Ovary (tissue), 7 donors: ENCODE measurements at regions not wholly inside any gene's neighbourhood (a gene's known extent, or its start where the extent isn't known, plus 50 kb on each side); places are given as distances from the start of the nearest gene placed in this dataset.

Experiments used
- DNase-seq, 5 donors: peaks; one replicate each; pipeline ENCODE4 v3.0.0-alpha.2; 2019 to 2020
- H3K27ac ChIP-seq, 2 donors: fragments of 200-600 bp; one replicate each; pipeline versions ENCODE4 v1.5.1 to v1.8.0; 2019 to 2022
- H3K27me3 ChIP-seq: fragments of 200-600 bp; one replicate; pipeline ENCODE4 v1.8.0; 2022
- H3K36me3 ChIP-seq: fragments of 200-600 bp; sonication (generic); one replicate; pipeline ENCODE4 v1.5.1; 2019
- H3K4me1 ChIP-seq: one replicate; pipeline ENCODE4 v1.8.1; 2013; ENCODE audit warnings: mild to moderate bottlenecking, moderate library complexity; ENCODE audit not compliant: insufficient read depth
- H3K4me3 ChIP-seq: fragments of 200-600 bp; sonication (generic); one replicate; pipeline ENCODE4 v1.5.1; 2017
- H3K9me3 ChIP-seq, 2 donors: fragments of 200-600 bp in 1 of 2; sonication (generic) in 1 of 2; one replicate each; pipeline versions ENCODE4 v1.5.1 to v1.8.1; 2013 to 2019; ENCODE audit warnings: mild to moderate bottlenecking in 1 of 2, moderate library complexity in 1 of 2
- CTCF ChIP-seq, 3 donors: fragments of 450-650 bp in 2 of 3; fragments of 200-600 bp in 1 of 3; IDR thresholded peaks; one replicate each; pipeline versions ENCODE4 v1.5.1 to v1.8.0; 2016 to 2022; ENCODE audit warnings: antibody characterized with exemption in 3 of 3, mild to moderate bottlenecking in 1 of 3
- EP300 ChIP-seq: sonication (generic); formaldehyde crosslinking; IDR thresholded peaks from one replicate; pipeline ENCODE4 v1.6.1; 2017; ENCODE audit warnings: antibody characterized with exemption
- POLR2A ChIP-seq: fragments of 450-650 bp; IDR thresholded peaks from one replicate; pipeline ENCODE4 v1.6.1; 2017; ENCODE audit warnings: antibody characterized with exemption, mild to moderate bottlenecking, moderate library complexity
- WGBS, 3 donors: extraction: QIAGEN DNeasy Blood & Tissue Kit in 1 of 3; methylation state at CpG; one replicate each; pipeline versions ENCODE4 v1.1.5 to v1.1.7; 2013 to 2017; 5-methylcytosine and 5-hydroxymethylcytosine counted together
- intact Hi-C, 4 donors: fragments of 100-400 bp; cut with DNase I; formaldehyde crosslinking; loops; one replicate each; pipeline versions ENCODE4 v1.11.0 to v1.15.1; 2022 to 2023
- donor health status: DM: no; HTN: no; CAD: no; lungs with moderate emphysema.
- donor health status: DM: no; HTN: no; CAD: no.
- donor health status: Bipolar disorder and iron deficiency.
- donor health status: DM: no; HTN: no; CAD: no.
- donor health status: DM: yes; HTN: yes; CAD: no.

GRCh38 chr3:176939022-176939817 lies 258.1 kb downstream of the TBL1XR1 start:
- H3K36me3 ChIP-seq = no peaks in the 10 kb centered on the region
- intact Hi-C loops = no loop called here
- no peaks in the 10 kb centered on the region for H3K4me1 ChIP-seq
- DNase-seq = peak in 3 of 5 donors; percentile 15 to 34 (median 28)
- H3K27me3 ChIP-seq = no peaks in the 10 kb centered on the region
- no peaks in the 10 kb centered on the region for H3K9me3 ChIP-seq
- H3K4me3 ChIP-seq = no peak overlapping the region
- TF ChIP-seq POLR2A (no peak), CTCF (IDR thresholded peaks at IDR 0.05) (peak in 2 of 3 donors; percentile 34 to 50), EP300 (no peak)
- 13 to 24% (median 20%) methylated on average over 10 of the region's 10 CpGs for WGBS, 3 donors
- H3K27ac ChIP-seq = no peak overlapping the region

GRCh38 chr3:176937994-176938393 lies 259.3 kb downstream of the TBL1XR1 start:
- TF ChIP-seq POLR2A (no peak), EP300 (no peak), CTCF (IDR thresholded peaks at IDR 0.05) (no peak)
- Histone ChIP-seq H3K4me1 (no peaks in the 10 kb centered on the region), H3K36me3 (no peaks in the 10 kb centered on the region), H3K9me3 (no peaks in the 10 kb centered on the region), H3K4me3 (no peak overlapping the region), H3K27ac (no peak overlapping the region), H3K27me3 (no peaks in the 10 kb centered on the region)
- WGBS, 3 donors = 78 to 94% (median 88%) methylated on average over 1 of the region's 1 CpG
- DNase-seq = no peak
- intact Hi-C loops = no loop called here

GRCh38 chr3:176937541-176937940 lies 259.7 kb downstream of the TBL1XR1 start:
- intact Hi-C loops = no loop called here
- no peaks in the 10 kb centered on the region for H3K36me3 ChIP-seq
- H3K4me3 ChIP-seq = no peak overlapping the region
- DNase-seq = no peak
- WGBS, 3 donors = 77 to 94% (median 89%) methylated on average over 1 of the region's 1 CpG
- H3K27me3 ChIP-seq = no peaks in the 10 kb centered on the region
- no peaks in the 10 kb centered on the region for H3K9me3 ChIP-seq
- H3K4me1 ChIP-seq = no peaks in the 10 kb centered on the region
- TF ChIP-seq CTCF (IDR thresholded peaks at IDR 0.05) (no peak), POLR2A (no peak), EP300 (no peak)
- H3K27ac ChIP-seq = no peak overlapping the region

- H3K4me3 ChIP-seq = no peak overlapping the region
- no peaks in the 10 kb centered on the region for H3K9me3 ChIP-seq
- no peak for DNase-seq
- no peaks in the 10 kb centered on the region for H3K4me1 ChIP-seq
- WGBS, 3 donors = 95 to 98% (median 96%) methylated on average over 2 of the region's 2 CpGs
- intact Hi-C loops = no loop called here
- H3K27ac ChIP-seq = no peak overlapping the region
- TF ChIP-seq EP300 (no peak), POLR2A (no peak), CTCF (IDR thresholded peaks at IDR 0.05) (no peak)
- no peaks in the 10 kb centered on the region for H3K36me3 ChIP-seq
- no peaks in the 10 kb centered on the region for H3K27me3 ChIP-seq
These were observed 261.9 kb downstream of the TBL1XR1 start for GRCh38 chr3:176935194-176935888.
